Common myeloid progenitor, CD34-positive (primary cell): ENCODE measurements at regions not wholly inside any gene's neighbourhood (a gene's known extent, or its start where the extent isn't known, plus 50 kb on each side); places are given as distances from the start of the nearest gene placed in this dataset.
A peak's percentile ranks its signal among the peaks of the same experiment; 100 is the strongest.

ENCODE experiments used
- CTCF ChIA-PET: fragments of 350-600 bp; sonication (Branson Sonifier 250); formaldehyde crosslinking; loops from one replicate; lab custom pipeline; 2021; ENCODE audit warnings: antibody characterized with exemption; lab: Charles Lee
- POLR2A ChIA-PET: fragments of 350-600 bp; sonication (Branson Sonifier 250); formaldehyde crosslinking; loops from one replicate; lab custom pipeline; 2021; ENCODE audit warnings: antibody characterized with exemption; lab: Charles Lee
- DNase-seq, 3 donors: peaks; one replicate each; pipeline versions ENCODE4 v3.0.0 to v3.0.0-alpha.2; 2013
- H3K27ac ChIP-seq, 2 experiments: 1 replicate in 1 of 2; 2 replicates in 1 of 2; pipeline ENCODE4 v1.7.0; 2013; ENCODE audit warnings: inconsistent platforms in 2 of 2, low read length in 2 of 2, mild to moderate bottlenecking in 2 of 2, low read depth in 1 of 2, moderate library complexity in 1 of 2; ENCODE audit not compliant: severe bottlenecking in 2 of 2, insufficient read depth in 1 of 2, poor library complexity in 1 of 2
- H3K27me3 ChIP-seq, 5 experiments: replicated peaks in 2 of 5; 1 replicate in 3 of 5; 2 replicates in 2 of 5; pipeline versions ENCODE4 v1.6.1 to v1.7.0; 2013; ENCODE audit warnings: low read length in 4 of 5, mild to moderate bottlenecking in 2 of 5, moderate library complexity in 2 of 5, inconsistent platforms in 1 of 5; ENCODE audit not compliant: insufficient read depth in 5 of 5, control insufficient read depth in 4 of 5
- H3K36me3 ChIP-seq, 4 experiments: 1 replicate in 2 of 4; 2 replicates in 2 of 4; pipeline versions ENCODE4 v1.6.1 to v1.7.0; 2013; ENCODE audit warnings: low read length in 3 of 4, control low read depth in 1 of 4, mild to moderate bottlenecking in 1 of 4; ENCODE audit not compliant: control insufficient read depth in 4 of 4, insufficient read depth in 4 of 4
- H3K4me1 ChIP-seq, 4 experiments: 1 replicate in 3 of 4; 2 replicates in 1 of 4; pipeline versions ENCODE4 v1.6.1 to v1.7.1; 2013; ENCODE audit warnings: low read length in 3 of 4, mild to moderate bottlenecking in 3 of 4, control low read depth in 1 of 4, inconsistent platforms in 1 of 4, moderate library complexity in 1 of 4; ENCODE audit not compliant: control insufficient read depth in 4 of 4, insufficient read depth in 4 of 4; ENCODE audit errors: control extremely low read depth in 1 of 4
- H3K4me3 ChIP-seq, 7 experiments: 1 replicate in 4 of 7; 2 replicates in 3 of 7; pipeline versions ENCODE4 v1.5.1 to v1.7.0; 2013; ENCODE audit warnings: mild to moderate bottlenecking in 7 of 7, low read length in 6 of 7, moderate library complexity in 6 of 7, inconsistent platforms in 2 of 7, low read depth in 2 of 7, control low read depth in 1 of 7; ENCODE audit not compliant: insufficient read depth in 4 of 7, control insufficient read depth in 1 of 7; ENCODE audit errors: extremely low read depth in 1 of 7
- H3K9me3 ChIP-seq, 5 experiments: 1 replicate in 4 of 5; 2 replicates in 1 of 5; pipeline versions ENCODE4 v1.6.1 to v1.7.1; 2013; ENCODE audit warnings: low read length in 4 of 5, mild to moderate bottlenecking in 2 of 5, inconsistent platforms in 1 of 5, low read depth in 1 of 5, moderate library complexity in 1 of 5; ENCODE audit not compliant: control insufficient read depth in 4 of 5, insufficient read depth in 2 of 5; ENCODE audit errors: control extremely low read depth in 1 of 5
- WGBS: methylation state at CpG from one replicate; pipeline ENCODE4 v1.1.5; 2013; ENCODE audit not compliant: insufficient coverage; 5-methylcytosine and 5-hydroxymethylcytosine counted together

DNA sequence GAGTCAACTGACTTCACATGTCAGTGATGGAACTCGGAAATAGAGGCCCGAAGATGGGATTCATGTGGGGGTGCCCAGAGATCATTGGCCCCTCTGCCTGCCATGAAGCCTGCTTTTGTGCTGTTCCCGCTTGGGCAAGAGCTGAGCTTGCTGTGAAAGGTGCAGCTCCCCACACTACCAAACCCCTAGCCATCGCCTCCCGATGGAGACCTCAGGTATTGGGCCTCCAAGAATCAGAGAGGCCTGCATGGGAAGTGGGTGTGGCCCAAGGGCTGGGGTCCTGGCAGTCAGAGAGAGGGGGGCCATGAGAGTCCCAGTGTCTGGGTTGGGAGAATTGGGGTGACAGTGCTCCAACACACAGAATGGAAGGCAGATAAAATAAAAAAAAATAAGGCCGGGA lies 160.9 kb downstream of the SOD2 start:
- ChIA-PET POLR2A (no interaction called here), CTCF (no interaction called here)
- peaks cover 0 to 6% (median 3%) of the 10 kb centered on the region in 4 experiments for H3K4me1 ChIP-seq
- DNase-seq = no peak
- no peak overlapping the region for H3K4me3 ChIP-seq
- no peak overlapping the region for H3K27ac ChIP-seq
- H3K9me3 ChIP-seq = no peaks in the 10 kb centered on the region
- H3K36me3 ChIP-seq = no peaks in the 10 kb centered on the region
- H3K27me3 ChIP-seq = peaks cover 0 to 11% (median 2%) of the 10 kb centered on the region in 5 experiments
- WGBS = 100% methylated on average over 4 of the region's 6 CpGs

DNA sequence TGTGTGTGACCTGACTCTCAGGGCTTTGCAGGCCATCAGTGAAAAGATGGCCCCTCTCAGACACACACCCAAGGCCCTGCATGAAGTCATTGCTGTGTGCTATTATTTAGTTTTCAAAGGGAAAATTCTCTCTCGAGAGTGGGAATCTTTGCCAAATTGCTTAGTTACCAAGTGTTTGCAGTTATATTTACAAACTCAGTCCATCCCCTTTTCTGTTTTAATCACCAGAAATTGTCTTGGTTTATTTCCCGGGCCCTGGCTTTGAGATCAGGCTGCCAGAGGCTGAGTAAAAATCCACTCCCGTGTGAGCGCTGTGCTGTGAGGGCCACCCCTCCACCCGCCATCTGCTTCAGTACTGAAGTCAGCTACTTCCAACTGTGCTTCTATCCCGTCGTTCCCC lies 163.1 kb downstream of the SOD2 start:
- Histone ChIP-seq H3K36me3 (no peaks in the 10 kb centered on the region), H3K9me3 (no peaks in the 10 kb centered on the region), H3K27me3 (peaks cover 0 to 9% (median 0%) of the 10 kb centered on the region in 5 experiments), H3K4me3 (no peak overlapping the region), H3K4me1 (peaks cover 0 to 8% (median 4%) of the 10 kb centered on the region in 4 experiments), H3K27ac (no peak overlapping the region)
- ChIA-PET POLR2A (no interaction called here), CTCF (no interaction called here)
- no peak for DNase-seq
- WGBS = 95% methylated on average over 7 of the region's 7 CpGs

DNA sequence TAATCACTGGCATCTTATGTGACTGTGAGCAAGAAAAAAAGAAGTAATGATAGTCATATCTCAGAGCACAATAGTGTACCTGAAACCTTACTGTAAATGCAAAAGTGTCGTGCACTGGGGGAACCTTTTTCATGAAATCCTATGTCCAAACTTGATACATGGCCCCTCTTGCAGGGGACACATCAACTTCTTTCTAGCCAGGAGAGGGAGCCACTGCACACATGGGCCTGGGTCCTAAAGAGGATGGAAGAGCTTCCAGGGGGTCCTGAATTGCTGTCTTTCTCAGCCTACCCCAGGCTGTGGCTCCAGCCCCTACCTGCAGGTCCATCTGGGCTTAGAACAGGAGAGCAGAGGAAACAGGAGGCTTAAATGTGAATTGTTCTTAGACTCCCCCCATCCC lies 165.7 kb downstream of the SOD2 start:
- POLR2A ChIA-PET = no interaction called here
- WGBS = no CpG with 5 or more reads among the region's 1 CpG
- CTCF ChIA-PET = no interaction called here
- no peaks in the 10 kb centered on the region for H3K36me3 ChIP-seq
- no peak overlapping the region for H3K4me3 ChIP-seq
- peaks cover 0 to 8% (median 4%) of the 10 kb centered on the region in 4 experiments for H3K4me1 ChIP-seq
- H3K27ac ChIP-seq = no peak overlapping the region
- H3K9me3 ChIP-seq = no peaks in the 10 kb centered on the region
- DNase-seq = no peak
- H3K27me3 ChIP-seq = peaks cover 0 to 10% (median 0%) of the 10 kb centered on the region in 5 experiments

DNA sequence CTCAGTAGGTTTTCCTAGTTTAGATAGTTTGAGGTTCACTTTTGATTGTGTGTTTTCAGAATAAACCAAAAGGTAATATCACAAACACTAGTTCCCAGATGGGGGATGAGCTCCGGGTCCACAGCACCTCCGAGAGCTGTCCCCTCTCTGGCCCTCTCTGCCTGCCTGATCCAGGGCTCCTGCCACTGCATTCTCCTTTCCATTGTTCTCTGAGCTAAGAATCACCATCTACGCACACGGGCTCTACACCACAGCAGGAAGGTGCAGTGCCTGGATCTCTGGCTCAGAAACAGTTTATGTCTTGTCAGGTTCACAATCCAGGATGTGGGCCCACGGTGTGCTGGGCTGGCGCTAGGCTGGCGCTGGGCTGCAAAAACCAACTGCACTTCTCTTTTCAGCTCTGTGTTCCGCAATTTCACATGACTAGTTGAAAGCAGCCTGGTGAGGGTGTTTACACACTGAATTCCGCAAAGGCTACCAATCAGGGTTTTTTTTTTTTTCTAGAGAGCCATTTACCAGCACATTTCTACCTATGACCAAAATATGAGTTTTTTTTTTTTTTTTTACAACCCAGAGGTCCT lies 167.5 kb downstream of the SOD2 start:
- H3K9me3 ChIP-seq = peaks cover 0 to 2% (median 0%) of the 10 kb centered on the region in 5 experiments
- peaks cover 0 to 8% (median 4%) of the 10 kb centered on the region in 4 experiments for H3K4me1 ChIP-seq
- H3K27ac ChIP-seq = no peak overlapping the region
- ChIA-PET CTCF (no interaction called here), POLR2A (interaction anchor here (0.7 kb wide), 1 partner anchor 66 kb away, joined by 6 read pairs; no protein-coding TSS in a partner anchor)
- WGBS = 48% methylated on average over 8 of the region's 9 CpGs
- peaks cover 0 to 10% (median 0%) of the 10 kb centered on the region in 5 experiments for H3K27me3 ChIP-seq
- H3K4me3 ChIP-seq = no peak overlapping the region
- no peaks in the 10 kb centered on the region for H3K36me3 ChIP-seq
- peak; percentile 6 to 64 (median 45) for DNase-seq

DNA sequence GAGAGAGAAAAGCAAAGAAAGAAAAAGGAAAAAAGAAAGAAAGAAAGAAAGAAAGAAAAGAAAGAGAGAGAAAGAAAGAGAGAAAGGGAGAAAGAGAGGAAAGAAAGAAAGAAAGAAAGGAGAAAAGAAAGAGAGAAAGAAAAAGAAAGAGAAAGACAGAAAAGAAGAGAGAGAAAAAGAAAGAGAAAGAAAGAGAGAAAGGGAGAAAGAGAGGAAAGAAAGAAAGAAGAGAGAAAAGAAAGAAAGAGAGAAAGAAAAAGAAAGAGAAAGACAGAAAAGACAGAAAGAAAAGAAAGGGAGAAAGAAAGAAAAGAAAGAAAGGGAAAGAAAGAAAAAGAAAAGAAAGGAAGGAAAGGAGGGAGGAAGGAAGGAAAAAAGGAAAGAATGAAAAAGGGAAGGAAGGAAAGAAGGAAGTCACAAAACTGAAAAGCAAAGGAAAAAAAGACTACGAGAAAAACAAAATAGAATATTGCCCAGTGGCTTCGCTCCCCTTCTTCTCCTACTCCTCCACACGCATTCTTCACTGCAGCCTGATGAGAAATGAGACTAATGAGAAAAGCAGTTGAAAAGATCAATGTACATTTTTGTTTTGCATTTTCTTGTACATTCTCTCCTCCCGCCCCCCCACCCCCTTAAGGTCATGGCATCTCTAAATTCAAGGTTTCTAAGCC lies 170.0 kb downstream of the SOD2 start:
- no peak for DNase-seq
- POLR2A ChIA-PET = no interaction called here
- Histone ChIP-seq H3K4me3 (no peak overlapping the region), H3K36me3 (no peaks in the 10 kb centered on the region), H3K27ac (no peak overlapping the region), H3K9me3 (peaks cover 0 to 5% (median 2%) of the 10 kb centered on the region in 5 experiments), H3K27me3 (peaks cover 0 to 10% (median 0%) of the 10 kb centered on the region in 5 experiments), H3K4me1 (peaks cover 0 to 3% (median under 1%) of the 10 kb centered on the region in 4 experiments)
- WGBS = 100% methylated on average over 2 of the region's 4 CpGs
- CTCF ChIA-PET = no interaction called here

DNA sequence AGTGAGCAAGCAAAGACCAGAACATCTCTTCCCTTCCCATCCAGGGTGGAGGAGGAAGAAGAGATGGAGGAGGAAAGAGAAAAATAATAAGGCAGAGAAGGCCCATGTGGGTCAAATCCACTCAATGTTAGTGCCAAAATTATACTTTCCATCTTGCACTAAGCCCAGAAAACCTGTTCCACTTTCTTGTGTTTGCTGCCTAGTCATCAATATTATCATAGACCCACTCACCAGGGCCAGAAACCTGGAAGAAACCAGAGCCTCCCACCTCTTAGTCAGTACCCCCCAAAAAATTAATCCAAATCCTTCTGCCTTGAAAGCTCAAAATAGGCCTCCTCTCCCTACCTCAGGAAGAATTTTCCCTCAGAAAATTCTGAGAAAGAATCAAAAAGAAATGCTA lies 171.1 kb downstream of the SOD2 start:
- no peak for DNase-seq
- Histone ChIP-seq H3K27ac (no peak overlapping the region), H3K9me3 (peaks cover 0 to 5% (median 2%) of the 10 kb centered on the region in 5 experiments), H3K4me3 (no peak overlapping the region), H3K4me1 (peaks cover 0 to 3% (median under 1%) of the 10 kb centered on the region in 4 experiments), H3K27me3 (peaks cover 0 to 10% (median 0%) of the 10 kb centered on the region in 5 experiments), H3K36me3 (no peaks in the 10 kb centered on the region)
- ChIA-PET POLR2A (no interaction called here), CTCF (no interaction called here)

DNA sequence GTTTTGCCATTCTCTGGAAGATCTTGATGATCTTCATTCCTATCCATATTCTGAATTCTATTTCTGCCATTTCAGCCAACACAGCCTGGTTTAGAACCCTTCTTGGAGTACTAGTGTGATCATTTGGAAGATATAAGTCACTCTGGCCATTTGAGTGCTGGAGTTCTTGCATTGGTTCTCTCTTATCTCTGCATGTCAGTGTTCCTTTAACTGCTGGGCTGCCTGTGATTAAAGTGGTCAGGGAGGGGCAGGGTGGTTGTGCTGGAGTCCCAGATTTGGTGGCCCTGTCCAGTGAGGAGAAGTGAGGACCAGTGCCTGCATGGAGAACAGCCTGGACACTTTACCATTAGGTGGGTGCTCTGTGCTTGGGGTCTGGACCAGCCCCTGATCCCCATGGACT lies 173.0 kb downstream of the SOD2 start:
- CTCF ChIA-PET = no interaction called here
- Histone ChIP-seq H3K4me1 (no peaks in the 10 kb centered on the region), H3K27ac (no peak overlapping the region), H3K9me3 (peaks cover 0 to 7% (median 5%) of the 10 kb centered on the region in 5 experiments), H3K27me3 (peaks cover 0 to 6% (median 0%) of the 10 kb centered on the region in 5 experiments), H3K36me3 (no peaks in the 10 kb centered on the region), H3K4me3 (no peak overlapping the region)
- no peak for DNase-seq
- POLR2A ChIA-PET = no interaction called here
